ENCODE measurements at regions not wholly inside any gene's neighbourhood (a gene's known extent, or its start where the extent isn't known, plus 50 kb on each side); places are given as distances from the start of the nearest gene placed in this dataset.

DNA sequence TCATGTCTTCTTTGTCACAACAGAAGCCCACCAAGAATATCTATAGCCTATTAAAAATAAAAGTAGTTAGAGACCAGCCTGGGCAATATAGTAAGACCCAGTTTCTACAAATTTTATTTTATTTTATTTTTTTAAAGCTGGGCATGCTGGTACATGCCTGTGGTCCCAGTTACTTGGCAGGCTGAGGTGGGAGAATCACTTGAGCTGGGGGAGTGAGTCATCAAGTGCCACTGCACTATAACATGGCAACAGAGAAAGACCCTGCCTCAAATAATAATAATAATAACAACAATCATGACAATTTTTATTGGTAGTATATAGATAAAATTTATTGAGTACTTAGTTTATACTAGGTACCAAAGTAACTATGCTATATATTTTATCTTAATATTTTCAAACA is 93.0 kb upstream of the NPFFR2 start:
- no peak for DNase-seq

GRCh38 chr4:71941001-71941400 is 90.8 kb upstream of the NPFFR2 start:
- DNase-seq: no peak

DNA sequence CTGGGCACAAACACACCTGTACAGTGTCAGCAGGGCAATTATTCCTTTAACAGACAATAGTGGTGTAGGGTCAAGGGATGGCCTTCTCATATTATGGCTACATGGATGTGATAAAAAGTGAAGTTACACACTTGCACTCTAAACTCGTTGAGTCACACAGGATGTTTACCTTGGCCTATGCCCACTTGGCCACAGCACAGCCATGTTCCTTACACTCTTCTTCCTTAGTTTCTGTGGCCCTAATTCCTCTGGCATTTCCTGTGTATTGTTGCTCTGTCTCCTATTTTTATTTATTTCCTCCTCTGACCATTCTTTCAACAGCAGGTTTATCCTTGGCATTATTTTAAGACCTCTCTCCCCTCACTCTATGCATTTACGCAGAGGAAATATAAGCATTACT is 86.8 kb upstream of the NPFFR2 start:
- peak in 1 of 5 experiments; percentile 1 for DNase-seq

DNA sequence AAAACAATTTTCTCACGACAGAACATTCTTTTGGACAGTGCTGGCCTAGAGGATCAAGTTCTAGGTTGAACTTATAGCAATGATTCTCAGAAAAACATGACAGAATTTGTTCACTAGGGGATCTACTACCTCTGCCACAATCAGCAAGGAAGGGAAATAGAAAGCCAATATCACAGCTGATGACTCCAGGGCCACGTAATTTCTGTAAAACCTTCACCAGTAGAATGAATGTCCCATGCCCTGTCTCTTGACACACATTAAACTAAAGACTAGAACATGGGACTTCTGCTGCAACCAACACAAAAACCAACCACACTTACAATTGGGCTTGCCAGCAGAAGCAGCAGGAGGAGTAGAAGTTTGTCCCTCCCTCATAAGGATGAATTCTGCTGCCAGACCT is 86.0 kb upstream of the NPFFR2 start:
- no peak for DNase-seq

- DNase-seq: no peak
Observed at GRCh38 chr4:71958978-71959377, 72.8 kb upstream of the NPFFR2 start.

DNA sequence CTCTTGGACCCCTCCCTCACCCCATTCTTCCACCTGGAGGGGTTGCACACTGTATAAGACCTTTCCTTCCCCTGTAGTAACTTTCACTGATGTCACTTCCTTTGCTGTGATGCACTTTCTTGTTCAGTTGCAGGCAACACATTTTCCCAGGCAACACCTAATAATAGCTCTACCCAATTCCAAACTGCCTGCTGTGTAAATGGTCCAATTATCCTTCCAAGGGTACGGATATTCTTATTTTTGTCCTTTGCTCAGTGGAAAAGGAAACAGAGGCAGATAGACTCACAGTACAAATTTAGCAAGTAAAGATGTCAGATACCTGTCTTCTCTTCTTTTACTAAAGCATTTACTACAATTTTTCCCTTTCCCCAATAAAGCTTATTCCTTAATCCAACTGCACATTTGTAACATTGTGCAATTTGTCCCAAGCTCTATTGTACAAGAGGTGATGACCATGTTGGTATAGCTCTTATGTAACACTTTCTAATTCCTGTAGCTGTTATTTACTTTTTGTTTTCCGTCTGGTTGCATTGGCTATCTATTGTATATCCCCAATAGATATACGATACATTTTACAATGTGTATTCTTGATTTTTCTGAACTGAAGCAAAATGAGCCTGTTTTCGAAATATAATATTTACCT is 69.1 kb upstream of the NPFFR2 start:
- no peak for DNase-seq

GRCh38 chr4:71974681-71975080 is 57.1 kb upstream of the NPFFR2 start:
- no peak for DNase-seq

DNA sequence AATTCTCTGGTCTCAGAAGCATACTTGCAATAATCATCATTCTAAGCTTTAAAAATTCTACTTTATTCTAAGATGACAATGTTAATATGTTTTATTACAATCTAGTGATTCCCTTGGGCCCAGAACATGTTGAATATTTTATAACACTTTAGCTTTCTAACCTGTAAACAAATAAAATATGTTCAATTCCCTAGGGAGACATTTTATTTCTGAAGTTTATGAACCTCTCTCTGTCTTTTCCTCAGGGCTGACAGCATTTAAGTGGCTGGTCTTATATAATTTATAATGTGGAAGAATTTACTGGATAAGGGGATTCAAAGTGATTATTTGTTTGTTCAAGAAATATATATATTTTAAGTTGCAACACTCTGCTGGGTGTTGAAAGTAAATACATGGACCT is 55.3 kb upstream of the NPFFR2 start:
- DNase-seq: no peak

DNA sequence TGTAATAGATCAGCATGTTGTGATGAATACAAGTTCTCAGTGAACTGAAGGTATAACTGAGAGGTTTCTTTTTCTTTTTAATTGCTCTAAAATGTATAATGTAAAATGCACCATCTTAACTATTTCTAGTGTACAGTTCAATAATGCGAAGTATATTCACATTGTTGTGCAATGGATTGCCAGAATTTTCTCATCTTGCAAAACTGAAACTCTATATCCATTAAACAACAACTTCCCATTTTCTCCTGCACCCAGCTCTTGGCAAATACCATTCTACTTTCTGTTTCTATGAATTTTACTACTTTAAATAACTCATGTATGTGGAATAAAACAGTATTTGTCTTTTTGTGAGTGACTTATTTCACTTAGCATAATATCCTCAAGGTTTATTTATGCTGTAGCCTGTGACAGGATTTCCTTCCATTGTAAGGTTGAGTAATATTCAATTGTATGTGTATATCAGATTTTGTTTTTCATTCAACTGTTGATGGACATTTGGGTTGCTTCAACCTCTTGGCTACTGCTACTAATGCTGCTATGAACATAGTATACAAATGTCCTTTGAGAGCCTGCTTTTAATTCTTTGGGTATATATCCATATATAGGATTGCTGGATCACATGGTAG is 53.5 kb upstream of the NPFFR2 start:
- DNase-seq: no peak

GRCh38 chr4:71980976-71981375 is 50.8 kb upstream of the NPFFR2 start:
- no peak for DNase-seq
